ENCODE measurements at regions not wholly inside any gene's neighbourhood (a gene's known extent, or its start where the extent isn't known, plus 50 kb on each side); places are given as distances from the start of the nearest gene placed in this dataset.

DNA sequence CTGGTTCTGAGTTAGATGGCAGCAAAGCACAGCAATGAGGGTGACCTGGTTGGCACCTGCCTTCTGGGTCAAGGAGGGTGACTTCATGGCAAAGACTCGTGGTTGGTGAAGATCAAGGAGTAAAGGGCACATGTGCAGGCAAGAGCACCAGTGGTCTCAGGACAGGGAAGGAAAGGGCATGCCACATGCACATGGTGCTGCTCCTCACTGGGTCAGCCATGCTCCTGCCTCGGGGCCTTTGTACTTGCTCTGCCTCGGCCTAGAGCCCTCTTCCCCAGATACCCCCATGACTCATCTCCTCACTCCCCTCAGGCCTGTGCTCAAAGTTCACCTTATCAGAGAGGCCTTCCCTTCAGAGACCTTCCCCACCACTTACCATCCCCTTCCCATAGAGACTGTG lies 106.7 kb upstream of the KDM7A start:
- no peak overlapping the region for H3K4me3 ChIP-seq (ENCODE audit: control insufficient read depth in 2 of 3, extremely low read depth in 1 of 3, insufficient read depth in 2 of 3, low read depth in 1 of 3, low read length in 3 of 3)
- no peaks in the 10 kb centered on the region for H4K20me1 ChIP-seq (ENCODE audit: control insufficient read depth, extremely low read depth, insufficient read depth, low read length)
- H3K9ac ChIP-seq (ENCODE audit: control insufficient read depth, extremely low read depth, insufficient read depth, low read length): no peak overlapping the region
- no peaks in the 10 kb centered on the region for H3K4me1 ChIP-seq (ENCODE audit: control insufficient read depth, extremely low read depth, insufficient read depth, low read length)
- dilution Hi-C loops (cut with MboI; ENCODE audit: extremely low pct_ligation_motif_present, low sequenced_read_pairs): no loop called here
- DNase-seq (ENCODE audit: low read depth, low spot score) (no peak), FAIRE-seq (no peak)
- no peaks in the 10 kb centered on the region for H3K79me2 ChIP-seq (ENCODE audit: control insufficient read depth, insufficient read depth, low read length)
- no peaks in the 10 kb centered on the region for H3K9me1 ChIP-seq (ENCODE audit: control insufficient read depth, extremely low read depth, insufficient read depth, low read length)
- H3K27ac ChIP-seq (ENCODE audit: control insufficient read depth, insufficient read depth, low read length): no peak overlapping the region
- no peak overlapping the region for H3K4me2 ChIP-seq (ENCODE audit: control insufficient read depth, extremely low read depth, insufficient read depth, low read depth, low read length)
- no peaks in the 10 kb centered on the region for H3K27me3 ChIP-seq (ENCODE audit: control insufficient read depth, extremely low read depth, insufficient read depth, low read length)
- H3K9me3 ChIP-seq (ENCODE audit: control insufficient read depth, low read depth, low read length): no peaks in the 10 kb centered on the region
- TF ChIP-seq, protein P1, sequence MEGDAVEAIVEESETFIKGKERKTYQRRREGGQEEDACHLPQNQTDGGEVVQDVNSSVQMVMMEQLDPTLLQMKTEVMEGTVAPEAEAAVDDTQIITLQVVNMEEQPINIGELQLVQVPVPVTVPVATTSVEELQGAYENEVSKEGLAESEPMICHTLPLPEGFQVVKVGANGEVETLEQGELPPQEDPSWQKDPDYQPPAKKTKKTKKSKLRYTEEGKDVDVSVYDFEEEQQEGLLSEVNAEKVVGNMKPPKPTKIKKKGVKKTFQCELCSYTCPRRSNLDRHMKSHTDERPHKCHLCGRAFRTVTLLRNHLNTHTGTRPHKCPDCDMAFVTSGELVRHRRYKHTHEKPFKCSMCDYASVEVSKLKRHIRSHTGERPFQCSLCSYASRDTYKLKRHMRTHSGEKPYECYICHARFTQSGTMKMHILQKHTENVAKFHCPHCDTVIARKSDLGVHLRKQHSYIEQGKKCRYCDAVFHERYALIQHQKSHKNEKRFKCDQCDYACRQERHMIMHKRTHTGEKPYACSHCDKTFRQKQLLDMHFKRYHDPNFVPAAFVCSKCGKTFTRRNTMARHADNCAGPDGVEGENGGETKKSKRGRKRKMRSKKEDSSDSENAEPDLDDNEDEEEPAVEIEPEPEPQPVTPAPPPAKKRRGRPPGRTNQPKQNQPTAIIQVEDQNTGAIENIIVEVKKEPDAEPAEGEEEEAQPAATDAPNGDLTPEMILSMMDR (optimal IDR thresholded peaks at IDR 0.05 in 1 of 3, IDR thresholded peaks at IDR 0.05 in 1 of 3, conservative IDR thresholded peaks at IDR 0.05 in 1 of 3; ENCODE audit: extremely low read depth in 1 of 3, insufficient read depth in 2 of 3, low read length in 3 of 3): no peak
- TF ChIP-seq EZH2 (IDR thresholded peaks at IDR 0.05; ENCODE audit: low read length): no peak
- no peak overlapping the region for H2AFZ ChIP-seq (ENCODE audit: control insufficient read depth, low read length)
- H3K36me3 ChIP-seq (ENCODE audit: control insufficient read depth in 2 of 2, extremely low read depth in 1 of 2, insufficient read depth in 2 of 2, low read length in 2 of 2): no peaks in the 10 kb centered on the region

DNA sequence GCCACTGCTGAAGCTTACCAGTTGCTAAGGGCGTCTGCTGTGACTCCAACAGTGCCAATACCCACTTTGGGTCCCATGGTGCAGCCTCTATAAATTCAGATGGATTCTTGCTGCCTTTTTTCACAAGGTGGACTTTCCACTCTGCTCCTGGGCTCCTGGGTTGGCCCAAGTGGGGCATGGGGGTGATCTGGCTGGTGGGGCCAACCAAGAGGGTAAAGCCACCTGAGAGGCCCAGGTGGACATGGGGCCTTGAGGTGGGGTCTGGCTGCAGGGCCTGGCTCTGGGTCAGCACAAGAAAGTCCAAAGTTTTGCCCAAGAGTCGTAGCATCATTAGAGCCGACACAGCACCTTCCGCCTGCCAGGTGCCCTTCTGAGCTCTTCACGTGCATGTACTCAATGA lies 105.2 kb upstream of the KDM7A start:
- no peak for FAIRE-seq
- no peaks in the 10 kb centered on the region for H3K9me3 ChIP-seq (ENCODE audit: control insufficient read depth, low read depth, low read length)
- no peaks in the 10 kb centered on the region for H3K4me1 ChIP-seq (ENCODE audit: control insufficient read depth, extremely low read depth, insufficient read depth, low read length)
- no peak overlapping the region for H3K4me3 ChIP-seq (ENCODE audit: control insufficient read depth in 2 of 3, extremely low read depth in 1 of 3, insufficient read depth in 2 of 3, low read depth in 1 of 3, low read length in 3 of 3)
- H2AFZ ChIP-seq (ENCODE audit: control insufficient read depth, low read length): no peak overlapping the region
- H3K9ac ChIP-seq (ENCODE audit: control insufficient read depth, extremely low read depth, insufficient read depth, low read length): no peak overlapping the region
- H3K36me3 ChIP-seq (ENCODE audit: control insufficient read depth in 2 of 2, extremely low read depth in 1 of 2, insufficient read depth in 2 of 2, low read length in 2 of 2): no peaks in the 10 kb centered on the region
- DNase-seq (ENCODE audit: low read depth, low spot score): no peak
- H3K27ac ChIP-seq (ENCODE audit: control insufficient read depth, insufficient read depth, low read length): no peak overlapping the region
- no peaks in the 10 kb centered on the region for H3K27me3 ChIP-seq (ENCODE audit: control insufficient read depth, extremely low read depth, insufficient read depth, low read length)
- dilution Hi-C loops (cut with MboI; ENCODE audit: extremely low pct_ligation_motif_present, low sequenced_read_pairs): no loop called here
- no peaks in the 10 kb centered on the region for H3K9me1 ChIP-seq (ENCODE audit: control insufficient read depth, extremely low read depth, insufficient read depth, low read length)
- TF ChIP-seq, protein P1 (optimal IDR thresholded peaks at IDR 0.05 in 1 of 3, IDR thresholded peaks at IDR 0.05 in 1 of 3, conservative IDR thresholded peaks at IDR 0.05 in 1 of 3; ENCODE audit: extremely low read depth in 1 of 3, insufficient read depth in 2 of 3, low read length in 3 of 3): no peak
- no peak for TF ChIP-seq EZH2 (IDR thresholded peaks at IDR 0.05; ENCODE audit: low read length)
- no peaks in the 10 kb centered on the region for H3K79me2 ChIP-seq (ENCODE audit: control insufficient read depth, insufficient read depth, low read length)
- no peak overlapping the region for H3K4me2 ChIP-seq (ENCODE audit: control insufficient read depth, extremely low read depth, insufficient read depth, low read depth, low read length)
- H4K20me1 ChIP-seq (ENCODE audit: control insufficient read depth, extremely low read depth, insufficient read depth, low read length): no peaks in the 10 kb centered on the region
